HCT116 (cell line): ENCODE measurements at regions not wholly inside any gene's neighbourhood (a gene's known extent, or its start where the extent isn't known, plus 50 kb on each side); places are given as distances from the start of the nearest gene placed in this dataset.
"Not testable (repeated sequence)": the region's sequence is repeated elsewhere in the genome, so short reads cannot be mapped to it uniquely, and the experiment has no call there.

Experiments used
- ATAC-seq: fragments of 200-7000 bp; cut with Tn5 transposase; 2 replicates; pipeline ENCODE4 v1.9.1; 2020; ENCODE audit warnings: mild to moderate bottlenecking, moderate library complexity
- BruUV-seq: library from RNA; stranded (reverse); fragments of 400-500 nt; replicated peaks from 2 replicates; lab custom pipeline; 2021; lab: Mats Ljungman, UMichigan
- CTCF ChIA-PET: fragments of 300-600 bp; sonication (Branson Sonifier 250); formaldehyde crosslinking; loops from one replicate; lab custom pipeline; 2021; ENCODE audit warnings: antibody characterized with exemption; lab: Charles Lee
- POLR2A ChIA-PET: fragments of 300-600, 350-600 bp; sonication (Branson Sonifier 250); formaldehyde crosslinking; loops from one replicate; lab custom pipeline; 2021; ENCODE audit warnings: antibody characterized with exemption; lab: Charles Lee
- RAD21 ChIA-PET, 2 experiments: fragments of 300-600 bp; sonication (Branson Sonifier 250); formaldehyde crosslinking; loops; one replicate each; lab custom pipeline; 2023; ENCODE audit warnings: low total read pairs in 2 of 2; ENCODE audit not compliant: uncharacterized antibody in 2 of 2, unreplicated experiment in 2 of 2, low non-redundant PET in 1 of 2; lab: Charles Lee
- DNase-seq: peaks from one replicate; pipeline ENCODE4 v3.0.0-alpha.2; 2010; ENCODE audit warnings: low read depth, low spot score
- H2AFZ ChIP-seq: fragments of 200-600 bp; shearing (Covaris generic), sonication (generic); 2 replicates; pipeline ENCODE4 v1.6.1; 2017; ENCODE audit warnings: low read depth, mixed run types, mixed read lengths, antibody characterized with exemption, low read length; ENCODE audit not compliant: poor library complexity, severe bottlenecking
- H3K27ac ChIP-seq: 2 replicates; pipeline ENCODE4 v1.5.1; 2012; ENCODE audit warnings: low read depth, low read length
- H3K27me3 ChIP-seq: fragments of 200-600 bp; sonication (generic); 2 replicates; pipeline ENCODE4 v1.6.1; 2016; ENCODE audit warnings: mixed run types, low read length, mixed read lengths; ENCODE audit not compliant: insufficient read depth
- H3K36me3 ChIP-seq, 2 experiments: fragments of 200-500 bp in 1 of 2; fragments of 200-600 bp in 1 of 2; sonication (Bioruptor generic) in 1 of 2; sonication (generic) in 1 of 2; 2 replicates each; pipeline versions ENCODE4 v1.5.1 to v1.6.1; 2014 to 2016; ENCODE audit warnings: low read length in 2 of 2, inconsistent platforms in 1 of 2, mixed read lengths in 1 of 2, mixed run types in 1 of 2; ENCODE audit not compliant: insufficient read depth in 2 of 2, control insufficient read depth in 1 of 2
- H3K4me1 ChIP-seq, 2 experiments: fragments of 200-600 bp in 1 of 2; sonication (generic) in 1 of 2; 2 replicates each; pipeline versions ENCODE4 v1.5.1 to v1.6.1; 2012 to 2017; ENCODE audit warnings: low read length in 2 of 2, inconsistent platforms in 1 of 2, mild to moderate bottlenecking in 1 of 2, mixed read lengths in 1 of 2, mixed run types in 1 of 2, moderate library complexity in 1 of 2; ENCODE audit not compliant: insufficient read depth in 2 of 2, control insufficient read depth in 1 of 2
- H3K4me2 ChIP-seq: fragments of 200-600 bp; sonication (generic); 2 replicates; pipeline ENCODE4 v1.6.1; 2017; ENCODE audit warnings: mixed run types, low read length, mixed read lengths
- H3K4me3 ChIP-seq, 2 experiments: fragments of 200-600 bp in 1 of 2; sonication (generic) in 1 of 2; replicated peaks in 1 of 2; 2 replicates each; pipeline ENCODE4 v1.5.1; 2011 to 2016; ENCODE audit warnings: low read length in 2 of 2, control low read depth in 1 of 2, low read depth in 1 of 2, mild to moderate bottlenecking in 1 of 2, mixed read lengths in 1 of 2, mixed run types in 1 of 2
- H3K79me2 ChIP-seq: fragments of 200-600 bp; sonication (generic); 2 replicates; pipeline ENCODE4 v1.6.1; 2017; ENCODE audit warnings: mild to moderate bottlenecking, mixed run types, low read length, moderate library complexity, mixed read lengths; ENCODE audit not compliant: insufficient read depth
- H3K9ac ChIP-seq: fragments of 200-600 bp; sonication (generic); 2 replicates; pipeline ENCODE4 v1.6.1; 2016; ENCODE audit warnings: low read length, mixed read lengths
- H3K9me2 ChIP-seq: fragments of 200-600 bp; sonication (generic), shearing (Covaris generic); 2 replicates; pipeline ENCODE4 v1.6.1; 2017; ENCODE audit warnings: mixed run types, mild to moderate bottlenecking, moderate library complexity; ENCODE audit not compliant: insufficient read depth
- H3K9me3 ChIP-seq, 2 experiments: fragments of 200-500 bp in 1 of 2; fragments of 200-600 bp in 1 of 2; sonication (Bioruptor generic) in 1 of 2; sonication (generic) in 1 of 2; 2 replicates each; pipeline ENCODE4 v1.6.1; 2014 to 2017; ENCODE audit warnings: low read length in 2 of 2, mixed read lengths in 2 of 2, inconsistent platforms in 1 of 2, low read depth in 1 of 2, mild to moderate bottlenecking in 1 of 2, mixed run types in 1 of 2, moderate library complexity in 1 of 2; ENCODE audit not compliant: control insufficient read depth in 1 of 2, insufficient read depth in 1 of 2
- H4K20me1 ChIP-seq: fragments of 200-600 bp; sonication (generic), shearing (Covaris generic); 2 replicates; pipeline ENCODE4 v1.6.1; 2017; ENCODE audit warnings: mixed run types, mild to moderate bottlenecking, moderate library complexity; ENCODE audit not compliant: insufficient read depth
- EGR1 ChIP-seq: IDR thresholded peaks from 2 replicates; pipeline ENCODE4 v1.6.1; 2012; ENCODE audit warnings: low read depth
- MAX ChIP-seq: IDR thresholded peaks from 2 replicates; pipeline ENCODE4 v1.6.1; 2012
- POLR2A ChIP-seq: IDR thresholded peaks from 2 replicates; pipeline ENCODE4 v1.7.0; 2011; ENCODE audit warnings: borderline replicate concordance; ENCODE audit not compliant: insufficient read depth, insufficient read length; ENCODE audit errors: extremely low read depth
- REST ChIP-seq: IDR thresholded peaks from 2 replicates; pipeline ENCODE4 v1.6.1; 2012; ENCODE audit warnings: low read depth
- SP1 ChIP-seq: IDR thresholded peaks from 2 replicates; pipeline ENCODE4 v1.6.1; 2012; ENCODE audit warnings: low read depth
- SRF ChIP-seq: IDR thresholded peaks from 2 replicates; pipeline ENCODE4 v1.6.1; 2012; ENCODE audit warnings: low read depth
- intact Hi-C: fragments of 100-400 bp; cut with micrococcal nuclease; formaldehyde crosslinking; loops from 2 replicates; pipeline ENCODE4 v1.10.0; 2022

DNA sequence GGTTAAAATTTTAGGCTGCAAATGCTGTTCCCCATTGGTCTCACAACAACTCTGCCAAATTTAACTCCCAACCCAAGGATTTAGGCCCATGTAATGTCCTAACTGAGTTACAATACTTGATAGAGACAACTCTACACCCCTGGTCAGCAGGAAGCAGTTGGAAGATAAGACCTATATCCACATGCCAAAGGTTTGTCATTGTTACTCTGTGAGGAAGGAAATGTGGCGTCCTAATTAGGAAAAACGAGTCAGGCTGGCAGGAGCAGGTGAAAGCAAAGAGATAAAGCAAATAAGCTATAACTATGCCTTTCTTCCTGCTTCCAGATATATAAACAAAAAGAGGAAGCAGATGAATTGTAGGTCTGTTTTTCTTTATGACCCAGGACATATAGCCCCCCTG is 69.1 kb downstream of the SPIN4 start (continued):
- no peak for TF ChIP-seq REST
- no peak for TF ChIP-seq SRF

DNA sequence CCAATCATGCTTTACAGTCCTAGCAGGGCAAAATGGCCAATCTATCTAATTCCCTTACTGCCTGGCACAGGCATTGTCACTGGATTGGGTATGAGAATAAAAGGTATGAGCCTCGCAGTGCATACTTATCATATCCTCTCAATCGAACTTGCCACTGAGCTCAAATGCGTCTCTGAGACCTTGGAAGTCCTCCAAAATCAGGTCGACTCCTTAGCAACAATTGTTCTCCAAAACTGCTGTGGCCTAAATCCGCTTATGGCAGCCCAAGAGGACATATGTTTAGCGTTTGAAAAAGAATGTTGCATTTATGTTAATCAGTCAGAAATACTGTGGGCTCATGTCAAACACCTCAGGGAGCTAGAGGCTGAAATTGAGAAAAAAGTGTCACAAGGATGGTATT is 69.7 kb downstream of the SPIN4 start:
- DNase-seq = no peak
- TF ChIP-seq SP1 = no peak
- TF ChIP-seq EGR1 = no peak
- no peak for TF ChIP-seq POLR2A
- TF ChIP-seq MAX = no peak
- intact Hi-C loops = no loop called here
- no peaks in the 10 kb centered on the region for H3K79me2 ChIP-seq
- H3K27me3 ChIP-seq = no peaks in the 10 kb centered on the region
- H3K4me1 ChIP-seq = no peaks in the 10 kb centered on the region
- no peak overlapping the region for H3K27ac ChIP-seq
- ChIA-PET RAD21 (no interaction called here), POLR2A (no interaction called here), CTCF (no interaction called here)
- H4K20me1 ChIP-seq = no peaks in the 10 kb centered on the region
- H3K4me3 ChIP-seq = no peak overlapping the region
- H3K9me3 ChIP-seq = no peaks in the 10 kb centered on the region
- BruUV-seq = no TSS peak
- H3K36me3 ChIP-seq = no peaks in the 10 kb centered on the region
- H2AFZ ChIP-seq = no peak overlapping the region
- no peak overlapping the region for H3K9ac ChIP-seq
- no peaks in the 10 kb centered on the region for H3K9me2 ChIP-seq
- ATAC-seq = no peak
- no peak overlapping the region for H3K4me2 ChIP-seq

- H2AFZ ChIP-seq, H4K20me1 ChIP-seq, POLR2A ChIA-PET, H3K9ac ChIP-seq, DNase-seq, BruUV-seq, H3K36me3 ChIP-seq, H3K79me2 ChIP-seq, ATAC-seq, RAD21 ChIA-PET, H3K9me3 ChIP-seq, H3K27me3 ChIP-seq, H3K4me2 ChIP-seq, H3K9me2 ChIP-seq, H3K27ac ChIP-seq, H3K4me1 ChIP-seq, intact Hi-C loops, H3K4me3 ChIP-seq: not testable (repeated sequence)
- CTCF ChIA-PET = interaction anchor here (0.7 kb wide), 1 partner anchor 11 kb away, joined by 3 read pairs; no protein-coding TSS in a partner anchor
Observed at GRCh38 chrX:63277394-63277793, 73.7 kb downstream of the SPIN4 start.
